ENCODE measurements at regions not wholly inside any gene's neighbourhood (a gene's known extent, or its start where the extent isn't known, plus 50 kb on each side); places are given as distances from the start of the nearest gene placed in this dataset.

DNA sequence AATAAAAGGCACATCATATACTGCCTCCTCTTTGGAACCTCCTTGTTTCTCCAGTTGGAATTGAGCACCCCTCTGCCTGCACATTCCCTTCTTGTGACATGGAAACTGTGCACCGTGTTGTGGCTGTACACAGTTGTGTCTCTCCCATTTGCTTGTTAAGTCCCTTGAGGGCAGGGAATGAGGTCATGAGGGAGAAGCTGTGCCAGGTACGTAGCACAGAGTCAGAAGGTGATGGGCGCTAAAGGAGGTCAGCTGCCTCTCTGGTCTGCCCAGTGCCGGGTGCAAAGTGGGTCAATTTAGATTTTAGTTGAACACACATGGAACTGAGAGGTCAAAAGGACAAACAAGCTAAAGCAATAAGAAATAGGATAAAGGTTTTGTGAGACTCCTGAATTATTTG is 124.4 kb downstream of the FAM43A start:
- no peak for DNase-seq (ENCODE audit: low read depth)
- TF ChIP-seq, protein P1, sequence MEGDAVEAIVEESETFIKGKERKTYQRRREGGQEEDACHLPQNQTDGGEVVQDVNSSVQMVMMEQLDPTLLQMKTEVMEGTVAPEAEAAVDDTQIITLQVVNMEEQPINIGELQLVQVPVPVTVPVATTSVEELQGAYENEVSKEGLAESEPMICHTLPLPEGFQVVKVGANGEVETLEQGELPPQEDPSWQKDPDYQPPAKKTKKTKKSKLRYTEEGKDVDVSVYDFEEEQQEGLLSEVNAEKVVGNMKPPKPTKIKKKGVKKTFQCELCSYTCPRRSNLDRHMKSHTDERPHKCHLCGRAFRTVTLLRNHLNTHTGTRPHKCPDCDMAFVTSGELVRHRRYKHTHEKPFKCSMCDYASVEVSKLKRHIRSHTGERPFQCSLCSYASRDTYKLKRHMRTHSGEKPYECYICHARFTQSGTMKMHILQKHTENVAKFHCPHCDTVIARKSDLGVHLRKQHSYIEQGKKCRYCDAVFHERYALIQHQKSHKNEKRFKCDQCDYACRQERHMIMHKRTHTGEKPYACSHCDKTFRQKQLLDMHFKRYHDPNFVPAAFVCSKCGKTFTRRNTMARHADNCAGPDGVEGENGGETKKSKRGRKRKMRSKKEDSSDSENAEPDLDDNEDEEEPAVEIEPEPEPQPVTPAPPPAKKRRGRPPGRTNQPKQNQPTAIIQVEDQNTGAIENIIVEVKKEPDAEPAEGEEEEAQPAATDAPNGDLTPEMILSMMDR (IDR thresholded peaks at IDR 0.05; ENCODE audit: insufficient read depth, low read length), result no peak

GRCh38 chr3:194811118-194811517 is 125.4 kb downstream of the FAM43A start:
- no peak overlapping the region for H3K4me3 ChIP-seq (ENCODE audit: low read depth, low read length)
- TF ChIP-seq, protein P1 (IDR thresholded peaks at IDR 0.05; ENCODE audit: insufficient read depth, low read length), result no peak
- DNase-seq (ENCODE audit: low read depth), result no peak

More for the DNA sequence above, 124.4 kb downstream of the FAM43A start:
- H3K4me3 ChIP-seq (ENCODE audit: low read depth, low read length), result no peak overlapping the region

DNA sequence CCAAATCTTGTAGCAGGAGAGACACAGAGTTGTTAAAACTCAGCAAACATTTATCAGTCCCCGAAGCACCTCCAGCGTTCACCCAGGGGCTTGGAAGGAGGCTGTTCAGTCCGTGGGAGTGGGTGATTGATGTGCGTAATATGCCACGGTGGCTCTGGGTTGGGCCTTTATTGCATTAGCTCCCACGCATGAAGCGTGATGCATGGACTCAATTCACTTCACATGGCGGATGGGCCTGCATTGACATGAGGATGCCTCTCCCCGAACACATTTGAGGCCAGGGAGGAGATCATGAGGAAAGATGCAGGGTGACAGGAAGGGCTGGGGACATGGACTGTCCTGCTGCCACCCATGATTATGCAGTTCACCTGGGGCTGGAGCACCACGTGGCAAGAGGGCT is 126.5 kb downstream of the FAM43A start:
- TF ChIP-seq, protein P1 (IDR thresholded peaks at IDR 0.05; ENCODE audit: insufficient read depth, low read length), result no peak
- no peak overlapping the region for H3K4me3 ChIP-seq (ENCODE audit: low read depth, low read length)
- no peak for DNase-seq (ENCODE audit: low read depth)

DNA sequence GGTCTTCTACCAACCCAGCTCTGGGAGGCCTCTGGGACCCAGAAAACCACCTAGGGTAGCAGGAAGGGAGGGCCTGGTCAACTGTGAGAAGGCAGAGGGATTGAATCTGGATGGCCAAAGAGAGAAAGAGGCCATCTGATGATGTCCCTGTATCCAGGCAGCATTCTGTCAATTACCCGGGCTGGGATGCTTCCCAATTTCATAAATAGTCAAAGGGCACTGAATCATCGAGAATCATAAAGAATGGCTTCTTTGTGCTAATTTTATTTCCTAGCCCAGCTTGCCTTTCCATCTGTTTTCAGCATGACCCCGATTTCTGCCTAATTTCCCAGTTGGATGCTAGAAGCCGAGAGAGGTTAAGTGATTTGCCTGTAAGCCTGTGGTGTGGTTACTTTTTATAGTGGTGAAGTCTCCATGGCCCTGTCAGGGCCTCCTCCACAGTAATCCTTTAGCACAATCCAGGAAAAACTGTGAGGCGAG is 129.2 kb downstream of the FAM43A start:
- DNase-seq (ENCODE audit: low read depth), result no peak

DNA sequence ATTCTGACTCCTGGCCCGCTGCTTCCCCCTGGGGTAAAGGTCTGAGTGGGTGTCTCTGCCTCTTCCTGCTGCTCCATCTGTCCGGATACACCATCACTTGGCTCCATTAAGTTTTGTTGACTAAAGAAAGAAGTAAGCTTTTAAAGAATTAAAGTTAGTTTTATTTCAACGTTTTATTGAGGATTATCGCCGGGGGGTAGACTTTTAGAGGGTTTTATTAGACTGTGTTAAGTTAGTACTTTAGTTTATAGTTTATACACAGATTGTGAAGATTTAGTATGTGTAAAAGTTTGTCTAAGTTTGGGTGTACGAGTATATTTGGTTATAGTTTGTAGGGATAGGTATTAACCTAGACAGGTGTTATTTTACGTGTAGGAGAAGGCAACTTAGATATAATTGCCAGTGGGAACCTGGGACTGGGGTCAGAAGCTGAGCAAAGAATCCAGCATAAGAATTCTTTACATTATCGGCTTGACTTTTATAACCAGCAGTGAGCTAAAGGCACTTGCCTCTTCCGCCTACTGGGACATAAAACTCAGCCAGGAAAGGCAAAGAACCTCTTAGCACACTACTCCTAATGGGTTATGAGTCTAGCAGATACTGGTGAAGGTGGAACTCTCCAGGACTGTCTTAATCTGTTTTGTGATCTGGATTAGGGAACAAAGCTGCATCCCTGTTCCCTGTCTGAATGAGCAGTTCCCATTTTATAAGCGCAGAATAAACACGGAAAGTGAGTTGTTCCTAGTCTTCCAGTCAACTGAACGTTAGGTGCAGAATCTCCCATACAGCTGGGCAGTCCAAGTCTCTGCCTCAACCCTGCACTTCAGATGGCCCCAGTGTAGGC is 131.3 kb downstream of the FAM43A start:
- no peak overlapping the region for H3K4me3 ChIP-seq (ENCODE audit: low read depth, low read length)
- TF ChIP-seq, protein P1 (IDR thresholded peaks at IDR 0.05; ENCODE audit: insufficient read depth, low read length), result no peak
- no peak for DNase-seq (ENCODE audit: low read depth)

More for the DNA sequence above, 129.2 kb downstream of the FAM43A start:
- no peak overlapping the region for H3K4me3 ChIP-seq (ENCODE audit: low read depth, low read length)
- TF ChIP-seq, protein P1 (IDR thresholded peaks at IDR 0.05; ENCODE audit: insufficient read depth, low read length), result no peak

GRCh38 chr3:194817592-194817930 is 131.9 kb downstream of the FAM43A start:
- TF ChIP-seq, protein P1 (IDR thresholded peaks at IDR 0.05; ENCODE audit: insufficient read depth, low read length), result no peak
- H3K4me3 ChIP-seq (ENCODE audit: low read depth, low read length), result no peak overlapping the region
- DNase-seq (ENCODE audit: low read depth), result no peak
